ENCODE measurements at regions not wholly inside any gene's neighbourhood (a gene's known extent, or its start where the extent isn't known, plus 50 kb on each side); places are given as distances from the start of the nearest gene placed in this dataset.

GRCh38 chr2:58481670-58482069 is 240.5 kb upstream of the FANCL start:
- TF ChIP-seq CTCF (IDR thresholded peaks at IDR 0.05) (no peak), POLR2A (IDR thresholded peaks at IDR 0.05) (no peak)
